A549 (cell line): ENCODE measurements at regions not wholly inside any gene's neighbourhood (a gene's known extent, or its start where the extent isn't known, plus 50 kb on each side); places are given as distances from the start of the nearest gene placed in this dataset.

Source experiments
- ATAC-seq, 2 experiments: fragments of 200-7000 bp in 1 of 2; fragments of >200 bp in 1 of 2; cut with Nextera tagmentation in 1 of 2; cut with Tn5 transposase in 1 of 2; 3 replicates each; pipeline versions ENCODE4 v1.8.0 to v1.9.1; 2018 to 2020; ENCODE audit warnings: mild to moderate bottlenecking in 1 of 2, moderate library complexity in 1 of 2
- CTCF ChIA-PET: fragments of 300-600 bp; sonication (Branson Sonifier 250); formaldehyde crosslinking; extraction: SDS; loops from one replicate; lab custom pipeline; 2021; ENCODE audit warnings: antibody characterized with exemption, inconsistent platforms; lab: Yijun Ruan, JAX
- POLR2A ChIA-PET: fragments of 350-600 bp; formaldehyde crosslinking; extraction: SDS; loops from one replicate; lab custom pipeline; 2021; ENCODE audit warnings: antibody characterized with exemption, inconsistent platforms; lab: Yijun Ruan, JAX
- DNase-seq, 2 experiments: peaks; one replicate each; pipeline versions ENCODE4 v3.0.0 to v3.0.0-alpha.2; 2011 to 2016; ENCODE audit warnings: low read depth in 1 of 2, low spot score in 1 of 2
- FAIRE-seq: peaks from 2 replicates; lab custom pipeline; 2011; peaks lifted over from hg19 to GRCh38; lab: Jason Lieb, UNC
- H3K27ac ChIP-seq, 2 experiments: fragments of >200 bp; sonication (Bioruptor Twin); formaldehyde crosslinking; 3 replicates each; pipeline ENCODE4 v1.5.1; 2016 to 2017
- H3K4me1 ChIP-seq: fragments of >200 bp; sonication (Bioruptor Twin); formaldehyde crosslinking; 3 replicates; pipeline ENCODE4 v1.6.1; 2016
- H3K4me2 ChIP-seq: fragments of >200 bp; sonication (Bioruptor Twin); formaldehyde crosslinking; 3 replicates; pipeline ENCODE4 v1.6.1; 2016
- H3K4me3 ChIP-seq: fragments of >200 bp; sonication (Bioruptor Twin); formaldehyde crosslinking; 3 replicates; pipeline ENCODE4 v1.5.1; 2016
- H3K9me3 ChIP-seq: fragments of >200 bp; sonication (Bioruptor Twin); formaldehyde crosslinking; 3 replicates; pipeline ENCODE4 v1.6.1; 2016
- CEBPB ChIP-seq, 2 experiments: fragments of >200 bp in 1 of 2; sonication (Bioruptor Twin) in 1 of 2; formaldehyde crosslinking in 1 of 2; IDR thresholded peaks; 2 replicates each; pipeline ENCODE4 v1.6.1; 2012 to 2016
- CHD2 ChIP-seq: fragments of 150-350 bp; IDR thresholded peaks from 2 replicates; pipeline ENCODE4 v1.6.1; 2014; ENCODE audit warnings: low read length; ENCODE audit not compliant: partially characterized antibody
- E2F6 ChIP-seq: IDR thresholded peaks from 2 replicates; pipeline ENCODE4 v1.6.1; 2012; ENCODE audit warnings: low read depth, borderline replicate concordance
- HMGXB4 ChIP-seq: fragments of 250-450 bp; sonication (Bioruptor Pico); IDR thresholded peaks from 2 replicates; pipeline ENCODE4 v1.5.0; 2021; ENCODE audit warnings: mild to moderate bottlenecking, moderate library complexity, borderline replicate concordance
- KDM5A ChIP-seq: fragments of 200-600 bp; sonication (generic); IDR thresholded peaks from 2 replicates; pipeline ENCODE4 v1.6.1; 2016; ENCODE audit warnings: antibody characterized with exemption, mild to moderate bottlenecking
- MAX ChIP-seq: IDR thresholded peaks from 2 replicates; pipeline ENCODE4 v1.6.1; 2012
- MAZ ChIP-seq: fragments of 150-350 bp; IDR thresholded peaks from 2 replicates; pipeline ENCODE4 v1.6.1; 2014; ENCODE audit warnings: antibody characterized with exemption, low read depth, low read length, borderline replicate concordance
- NFE2L2 ChIP-seq: fragments of 150-350 bp; conservative IDR thresholded peaks from 2 replicates; pipeline ENCODE4 v1.6.1; 2014; ENCODE audit warnings: low read length
- NR3C1 ChIP-seq: fragments of >200 bp; sonication (Bioruptor Twin); formaldehyde crosslinking; IDR thresholded peaks from 3 replicates; pipeline ENCODE4 v1.6.1; 2017
- PHF8 ChIP-seq: fragments of 200-600 bp; sonication (generic); IDR thresholded peaks from 2 replicates; pipeline ENCODE4 v1.6.1; 2016; ENCODE audit warnings: low read depth, mild to moderate bottlenecking, antibody characterized with exemption, moderate library complexity, borderline replicate concordance
- REST ChIP-seq: fragments of 200-600 bp; sonication (generic); IDR thresholded peaks from 2 replicates; pipeline ENCODE4 v1.6.1; 2016; ENCODE audit warnings: antibody characterized with exemption, mild to moderate bottlenecking, moderate library complexity
- SMC3 ChIP-seq: fragments of >200 bp; sonication (Bioruptor Twin); formaldehyde crosslinking; IDR thresholded peaks from 3 replicates; pipeline ENCODE4 v1.6.1; 2018; ENCODE audit warnings: inconsistent platforms
- TFCP2L1 ChIP-seq: fragments of 250-450 bp; sonication (Bioruptor Pico); IDR thresholded peaks from 2 replicates; pipeline ENCODE4 v1.5.0; 2021; ENCODE audit warnings: mild to moderate bottlenecking
- USF2 ChIP-seq: fragments of 450-650 bp; IDR thresholded peaks from 2 replicates; pipeline ENCODE4 v1.6.1; 2014; ENCODE audit warnings: antibody characterized with exemption
- ZFP36 ChIP-seq: fragments of 450-650 bp; IDR thresholded peaks from 2 replicates; pipeline ENCODE4 v1.6.1; 2014; ENCODE audit warnings: borderline replicate concordance; ENCODE audit not compliant: partially characterized antibody
- ZSCAN20 ChIP-seq: fragments of 250-450 bp; sonication (Bioruptor Pico); IDR thresholded peaks from 2 replicates; pipeline ENCODE4 v1.8.0; 2022; ENCODE audit warnings: mild to moderate bottlenecking, moderate library complexity
- WGBS: methylation state at CpG from one replicate; pipeline ENCODE4 v1.1.6; 2017; ENCODE audit errors: missing lambda C conversion rate; 5-methylcytosine and 5-hydroxymethylcytosine counted together

GRCh38 chr13:62625214-62625881 lies 1209.7 kb upstream of the PCDH20 start:
- ChIA-PET CTCF (no interaction called here), POLR2A (no interaction called here)

More at GRCh38 chr13:62625214-62625881, 1209.7 kb upstream of the PCDH20 start:
- 77% methylated on average over 14 of the region's 15 CpGs for WGBS
- no peak for ATAC-seq
- H3K27ac ChIP-seq, result no peak overlapping the region
- DNase-seq, result no peak
- no peak for TF ChIP-seq SMC3
- no peak for TF ChIP-seq CEBPB (IDR thresholded peaks at IDR 0.05)
- TF ChIP-seq USF2, result no peak
- no peak for TF ChIP-seq HMGXB4 (CRISPR knock-in tag)
- no peak for TF ChIP-seq MAZ
- TF ChIP-seq E2F6, result no peak
- TF ChIP-seq NR3C1, result no peak
- TF ChIP-seq NFE2L2, result no peak
- TF ChIP-seq CHD2, result no peak
- no peak for TF ChIP-seq PHF8
- no peak for TF ChIP-seq MAX
- no peak for TF ChIP-seq ZSCAN20 (CRISPR knock-in tag)
- no peak for TF ChIP-seq KDM5A
- TF ChIP-seq TFCP2L1 (CRISPR knock-in tag), result no peak
- no peak for TF ChIP-seq REST
- TF ChIP-seq ZFP36, result no peak
- TF ChIP-seq, all 56 proteins: peak for 0
- no peak overlapping the region for H3K4me3 ChIP-seq
- FAIRE-seq, result no peak
- H3K9me3 ChIP-seq, result no peaks in the 10 kb centered on the region
- no peaks in the 10 kb centered on the region for H3K4me1 ChIP-seq
- H3K4me2 ChIP-seq, result no peak overlapping the region
